ENCODE measurements at regions not wholly inside any gene's neighbourhood (a gene's known extent, or its start where the extent isn't known, plus 50 kb on each side); places are given as distances from the start of the nearest gene placed in this dataset.

DNA sequence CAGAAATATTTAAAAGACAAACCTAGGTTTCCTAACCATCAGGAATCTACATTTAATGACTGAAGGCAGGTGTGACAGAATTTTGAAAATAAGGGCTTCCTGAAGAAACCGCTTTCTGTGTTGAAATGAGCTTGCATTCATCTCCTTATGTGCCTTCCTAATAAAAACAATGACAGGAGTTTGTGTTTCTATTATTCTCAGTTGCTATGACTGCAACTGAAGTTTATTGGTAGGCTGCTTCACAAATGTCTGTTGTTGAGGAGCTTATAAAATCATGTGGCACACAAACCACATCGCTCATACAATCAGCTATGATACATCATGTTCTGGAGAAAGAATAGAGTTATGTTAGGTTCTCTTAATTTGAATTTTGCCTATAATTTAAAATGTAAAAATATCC lies 362.7 kb upstream of the SLC8A1 start:
- TF ChIP-seq, protein P1, sequence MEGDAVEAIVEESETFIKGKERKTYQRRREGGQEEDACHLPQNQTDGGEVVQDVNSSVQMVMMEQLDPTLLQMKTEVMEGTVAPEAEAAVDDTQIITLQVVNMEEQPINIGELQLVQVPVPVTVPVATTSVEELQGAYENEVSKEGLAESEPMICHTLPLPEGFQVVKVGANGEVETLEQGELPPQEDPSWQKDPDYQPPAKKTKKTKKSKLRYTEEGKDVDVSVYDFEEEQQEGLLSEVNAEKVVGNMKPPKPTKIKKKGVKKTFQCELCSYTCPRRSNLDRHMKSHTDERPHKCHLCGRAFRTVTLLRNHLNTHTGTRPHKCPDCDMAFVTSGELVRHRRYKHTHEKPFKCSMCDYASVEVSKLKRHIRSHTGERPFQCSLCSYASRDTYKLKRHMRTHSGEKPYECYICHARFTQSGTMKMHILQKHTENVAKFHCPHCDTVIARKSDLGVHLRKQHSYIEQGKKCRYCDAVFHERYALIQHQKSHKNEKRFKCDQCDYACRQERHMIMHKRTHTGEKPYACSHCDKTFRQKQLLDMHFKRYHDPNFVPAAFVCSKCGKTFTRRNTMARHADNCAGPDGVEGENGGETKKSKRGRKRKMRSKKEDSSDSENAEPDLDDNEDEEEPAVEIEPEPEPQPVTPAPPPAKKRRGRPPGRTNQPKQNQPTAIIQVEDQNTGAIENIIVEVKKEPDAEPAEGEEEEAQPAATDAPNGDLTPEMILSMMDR (IDR thresholded peaks at IDR 0.05) = no peak
- TF ChIP-seq POLR2A (IDR thresholded peaks at IDR 0.05) (no peak), POLR2AphosphoS5 (IDR thresholded peaks at IDR 0.05) (no peak)
